Glutamatergic neuron (in vitro differentiated cells): ENCODE measurements at regions not wholly inside any gene's neighbourhood (a gene's known extent, or its start where the extent isn't known, plus 50 kb on each side); places are given as distances from the start of the nearest gene placed in this dataset.

Experiments used
- DNase-seq: peaks from one replicate; pipeline ENCODE4 v3.0.0; 2022
- H3K27ac Mint-ChIP-seq: one replicate; pipeline ENCODE4 v1.8.0; 2020; ENCODE audit warnings: mild to moderate bottlenecking, mixed read lengths, inconsistent platforms; ENCODE audit not compliant: unreplicated experiment
- H3K27me3 Mint-ChIP-seq: one replicate; pipeline ENCODE4 v1.8.0; 2020; ENCODE audit warnings: mild to moderate bottlenecking, moderate library complexity, mixed read lengths, inconsistent platforms; ENCODE audit not compliant: unreplicated experiment
- H3K36me3 Mint-ChIP-seq: one replicate; pipeline ENCODE4 v1.8.0; 2020; ENCODE audit warnings: mild to moderate bottlenecking, mixed read lengths, inconsistent platforms; ENCODE audit not compliant: unreplicated experiment
- H3K4me1 Mint-ChIP-seq: one replicate; pipeline ENCODE4 v1.8.0; 2020; ENCODE audit warnings: mild to moderate bottlenecking, low read depth, mixed read lengths, inconsistent platforms; ENCODE audit not compliant: unreplicated experiment
- H3K4me3 Mint-ChIP-seq: one replicate; pipeline ENCODE4 v1.8.0; 2020; ENCODE audit warnings: mild to moderate bottlenecking, mixed read lengths, inconsistent platforms; ENCODE audit not compliant: unreplicated experiment
- H3K9me3 Mint-ChIP-seq: one replicate; pipeline ENCODE4 v1.8.0; 2020; ENCODE audit warnings: mild to moderate bottlenecking, moderate library complexity, mixed read lengths, inconsistent platforms; ENCODE audit not compliant: unreplicated experiment
- TF ChIP-seq, protein P1 (sequence below): fragments of 200-600 bp; sonication (generic); IDR thresholded peaks from one replicate; pipeline ENCODE4 v1.5.0; 2021; ENCODE audit not compliant: partially characterized antibody, unreplicated experiment

DNA sequence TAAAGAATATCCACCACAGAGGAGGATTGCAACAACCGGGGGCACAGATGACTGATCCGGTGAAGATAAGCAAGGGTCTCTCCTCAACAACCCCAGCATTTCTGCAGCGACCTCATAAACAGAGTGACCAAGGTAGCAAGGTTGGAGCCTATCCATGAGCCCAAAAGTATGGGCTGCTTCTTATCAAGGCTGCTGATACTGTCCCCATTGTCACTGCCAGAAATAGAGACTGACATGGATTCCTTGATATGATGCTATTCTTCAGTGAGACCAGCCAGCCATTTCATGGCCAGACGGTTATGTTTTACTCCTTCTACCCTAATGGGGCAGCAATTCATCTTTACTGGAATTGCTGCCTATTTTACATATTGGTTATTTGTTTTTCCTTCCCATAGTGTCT lies 61.9 kb upstream of the ARHGAP5 start:
- Mint-ChIP-seq H3K9me3 (no peaks in the 10 kb centered on the region), H3K27ac (no peak overlapping the region), H3K36me3 (peaks cover 4% of the 10 kb centered on the region), H3K4me3 (no peak overlapping the region), H3K4me1 (peaks cover 3% of the 10 kb centered on the region), H3K27me3 (no peaks in the 10 kb centered on the region)
- TF ChIP-seq, protein P1, sequence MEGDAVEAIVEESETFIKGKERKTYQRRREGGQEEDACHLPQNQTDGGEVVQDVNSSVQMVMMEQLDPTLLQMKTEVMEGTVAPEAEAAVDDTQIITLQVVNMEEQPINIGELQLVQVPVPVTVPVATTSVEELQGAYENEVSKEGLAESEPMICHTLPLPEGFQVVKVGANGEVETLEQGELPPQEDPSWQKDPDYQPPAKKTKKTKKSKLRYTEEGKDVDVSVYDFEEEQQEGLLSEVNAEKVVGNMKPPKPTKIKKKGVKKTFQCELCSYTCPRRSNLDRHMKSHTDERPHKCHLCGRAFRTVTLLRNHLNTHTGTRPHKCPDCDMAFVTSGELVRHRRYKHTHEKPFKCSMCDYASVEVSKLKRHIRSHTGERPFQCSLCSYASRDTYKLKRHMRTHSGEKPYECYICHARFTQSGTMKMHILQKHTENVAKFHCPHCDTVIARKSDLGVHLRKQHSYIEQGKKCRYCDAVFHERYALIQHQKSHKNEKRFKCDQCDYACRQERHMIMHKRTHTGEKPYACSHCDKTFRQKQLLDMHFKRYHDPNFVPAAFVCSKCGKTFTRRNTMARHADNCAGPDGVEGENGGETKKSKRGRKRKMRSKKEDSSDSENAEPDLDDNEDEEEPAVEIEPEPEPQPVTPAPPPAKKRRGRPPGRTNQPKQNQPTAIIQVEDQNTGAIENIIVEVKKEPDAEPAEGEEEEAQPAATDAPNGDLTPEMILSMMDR: no peak
- DNase-seq: no peak

DNA sequence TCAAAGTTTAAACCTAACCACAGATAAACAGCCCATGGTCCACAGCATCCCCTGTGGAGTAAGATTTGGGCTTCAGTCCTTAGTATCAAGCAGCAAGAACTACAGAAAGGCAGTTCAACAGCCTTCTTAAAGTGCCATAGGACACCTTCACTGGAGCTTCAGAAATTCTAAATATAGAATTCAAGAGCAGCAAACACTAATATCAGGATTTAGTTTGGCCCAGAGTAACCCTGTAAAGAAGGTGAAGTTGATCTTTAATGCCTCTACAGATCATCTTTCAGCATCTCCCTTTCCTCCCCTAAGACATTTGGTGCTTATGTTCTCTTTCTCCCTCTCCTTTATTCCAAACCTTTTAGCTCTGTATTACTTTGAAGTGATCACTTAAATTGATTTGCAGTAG lies 59.5 kb upstream of the ARHGAP5 start:
- Mint-ChIP-seq H3K4me1 (no peaks in the 10 kb centered on the region), H3K27me3 (no peaks in the 10 kb centered on the region), H3K9me3 (no peaks in the 10 kb centered on the region), H3K4me3 (no peak overlapping the region), H3K36me3 (peaks cover 4% of the 10 kb centered on the region), H3K27ac (no peak overlapping the region)
- TF ChIP-seq, protein P1: no peak
- no peak for DNase-seq

DNA sequence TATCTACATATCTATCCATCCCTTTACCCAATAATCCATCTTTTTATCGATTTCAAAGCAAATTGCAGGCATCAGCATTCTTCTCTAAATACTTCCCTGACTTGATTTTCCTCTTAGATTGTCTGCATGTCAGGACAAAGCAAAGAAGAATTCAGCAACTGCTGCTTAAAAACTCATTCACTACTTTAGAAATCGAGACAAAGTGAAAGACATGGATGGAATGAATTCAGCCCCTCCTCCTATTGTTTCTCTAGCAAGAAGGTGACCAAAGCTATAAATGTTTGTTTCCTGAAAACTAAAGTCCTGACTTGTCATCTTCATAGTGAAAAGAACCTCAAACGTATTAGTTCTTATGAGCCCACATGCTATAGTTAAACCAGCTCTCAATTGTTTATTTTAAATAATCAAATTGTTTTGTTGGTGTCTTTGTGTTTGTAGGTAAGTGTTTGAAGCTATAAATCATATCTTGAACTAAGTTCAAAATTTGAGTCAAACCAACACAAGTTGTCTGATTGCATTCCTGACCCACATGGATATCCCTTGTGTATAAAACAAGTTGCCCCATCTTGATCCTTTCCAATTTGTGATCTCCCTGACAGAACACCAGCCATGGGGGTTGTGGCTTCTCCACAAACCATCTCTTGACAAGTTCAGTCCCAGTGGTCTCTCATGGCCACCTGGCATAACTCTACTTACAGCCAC lies 58.6 kb upstream of the ARHGAP5 start:
- no peaks in the 10 kb centered on the region for H3K4me1 Mint-ChIP-seq
- TF ChIP-seq, protein P1: no peak
- no peak overlapping the region for H3K4me3 Mint-ChIP-seq
- H3K9me3 Mint-ChIP-seq: no peaks in the 10 kb centered on the region
- H3K36me3 Mint-ChIP-seq: peaks cover 4% of the 10 kb centered on the region
- DNase-seq: no peak
- no peaks in the 10 kb centered on the region for H3K27me3 Mint-ChIP-seq
- no peak overlapping the region for H3K27ac Mint-ChIP-seq

DNA sequence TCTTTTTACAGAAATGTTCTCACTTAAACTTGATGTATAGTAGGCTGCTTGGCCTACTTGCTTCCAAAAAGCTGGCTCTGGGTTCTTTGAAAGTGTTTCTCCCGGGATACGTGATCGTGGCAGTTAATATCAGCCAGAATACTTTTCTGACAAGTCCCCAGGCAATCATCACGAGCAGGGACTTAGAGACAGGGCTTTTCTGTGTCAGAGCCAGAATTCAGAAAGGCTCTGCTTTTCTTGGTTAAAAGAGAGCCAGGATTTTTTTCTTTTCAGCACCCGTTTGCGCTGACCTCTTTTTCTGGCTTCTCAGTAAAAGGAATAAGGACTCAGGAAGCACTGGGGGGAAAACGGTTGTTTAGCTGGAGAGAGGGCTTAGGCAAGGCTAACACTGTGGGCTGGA lies 57.8 kb upstream of the ARHGAP5 start:
- no peak overlapping the region for H3K4me3 Mint-ChIP-seq
- TF ChIP-seq, protein P1: no peak
- no peaks in the 10 kb centered on the region for H3K27me3 Mint-ChIP-seq
- H3K27ac Mint-ChIP-seq: no peak overlapping the region
- no peaks in the 10 kb centered on the region for H3K9me3 Mint-ChIP-seq
- DNase-seq: no peak
- H3K36me3 Mint-ChIP-seq: peaks cover 4% of the 10 kb centered on the region
- no peaks in the 10 kb centered on the region for H3K4me1 Mint-ChIP-seq

DNA sequence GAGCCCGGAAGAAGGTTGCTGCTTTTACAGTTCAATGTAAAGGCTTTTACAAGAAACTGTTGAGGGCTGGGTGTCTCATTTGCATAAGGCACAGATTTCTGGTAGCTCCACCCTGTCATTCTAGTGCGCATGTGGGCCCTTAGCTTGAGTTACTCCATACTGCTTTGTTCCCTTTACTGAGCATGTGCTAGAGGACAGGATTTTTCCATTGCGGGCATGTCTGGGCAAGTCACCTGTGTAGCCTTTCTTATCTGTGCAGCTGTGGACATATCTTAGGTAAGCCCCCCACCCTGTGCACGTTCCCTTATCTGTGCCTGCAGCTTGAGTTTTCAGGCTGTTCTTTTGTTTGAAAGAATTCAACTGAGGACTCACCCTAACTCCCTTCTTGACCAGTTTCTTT lies 56.2 kb upstream of the ARHGAP5 start:
- H3K4me1 Mint-ChIP-seq: no peaks in the 10 kb centered on the region
- no peak overlapping the region for H3K27ac Mint-ChIP-seq
- no peak for DNase-seq
- H3K4me3 Mint-ChIP-seq: no peak overlapping the region
- no peaks in the 10 kb centered on the region for H3K9me3 Mint-ChIP-seq
- no peaks in the 10 kb centered on the region for H3K27me3 Mint-ChIP-seq
- peaks cover 4% of the 10 kb centered on the region for H3K36me3 Mint-ChIP-seq
- TF ChIP-seq, protein P1: no peak
